ENCODE measurements at regions not wholly inside any gene's neighbourhood (a gene's known extent, or its start where the extent isn't known, plus 50 kb on each side); places are given as distances from the start of the nearest gene placed in this dataset.
"Not testable (repeated sequence)": the region's sequence is repeated elsewhere in the genome, so short reads cannot be mapped to it uniquely, and the experiment has no call there.

DNA sequence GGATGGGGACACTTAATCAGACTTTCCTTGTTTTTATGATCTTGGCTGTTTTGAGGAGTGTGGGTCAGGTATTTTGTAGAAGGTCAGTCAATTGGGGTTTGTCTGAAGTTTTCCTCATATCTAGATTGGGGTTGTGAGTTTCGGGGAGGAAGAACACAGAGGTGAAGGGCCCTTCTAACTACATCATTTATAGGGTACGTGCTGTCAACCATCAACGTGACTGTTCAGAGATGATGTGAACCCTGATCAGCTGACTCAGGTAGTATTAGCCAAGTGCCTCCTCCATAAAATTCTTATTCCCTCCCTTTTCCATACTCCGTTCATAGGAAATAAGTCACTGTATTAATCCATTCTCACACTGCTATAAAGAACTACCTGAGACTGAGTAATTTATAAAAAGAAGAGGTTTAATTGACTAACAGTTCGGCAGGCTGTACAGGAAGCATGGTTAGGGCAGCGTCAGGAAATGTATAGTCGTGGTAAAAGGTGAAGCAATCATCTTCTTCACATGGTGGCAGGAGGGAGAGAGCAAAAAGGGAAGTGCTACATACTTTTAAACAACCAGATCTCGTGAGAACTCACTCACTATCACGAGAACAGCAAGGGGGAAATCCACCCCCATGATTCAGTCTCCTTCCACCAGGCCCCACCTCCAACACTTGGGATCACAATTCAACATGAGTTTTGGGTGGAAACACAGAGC, 547.1 kb upstream of the LINC00305 start:
- Histone ChIP-seq H3K27ac (no peak overlapping the region), H3K4me3 (no peak overlapping the region)

DNA sequence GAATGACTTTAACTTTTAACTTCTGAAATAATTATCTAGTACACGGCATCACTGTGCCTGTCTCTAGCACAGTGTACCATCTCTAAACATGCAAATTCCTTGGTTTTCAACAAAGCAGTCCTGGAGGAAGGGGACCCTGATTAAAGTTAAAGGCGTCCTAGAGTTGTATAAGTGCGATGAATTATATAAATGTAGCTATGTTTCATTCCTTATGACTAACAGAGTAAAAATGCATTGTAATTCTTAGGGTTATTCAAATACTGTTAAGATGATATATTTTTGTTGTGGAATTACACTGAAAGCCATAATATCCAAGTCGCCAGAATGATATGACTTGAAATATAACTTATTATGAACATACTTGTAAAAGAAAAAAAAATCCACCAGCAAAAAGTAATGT, 544.9 kb upstream of the LINC00305 start:
- Histone ChIP-seq H3K27ac (no peak overlapping the region), H3K4me3 (no peak overlapping the region)

DNA sequence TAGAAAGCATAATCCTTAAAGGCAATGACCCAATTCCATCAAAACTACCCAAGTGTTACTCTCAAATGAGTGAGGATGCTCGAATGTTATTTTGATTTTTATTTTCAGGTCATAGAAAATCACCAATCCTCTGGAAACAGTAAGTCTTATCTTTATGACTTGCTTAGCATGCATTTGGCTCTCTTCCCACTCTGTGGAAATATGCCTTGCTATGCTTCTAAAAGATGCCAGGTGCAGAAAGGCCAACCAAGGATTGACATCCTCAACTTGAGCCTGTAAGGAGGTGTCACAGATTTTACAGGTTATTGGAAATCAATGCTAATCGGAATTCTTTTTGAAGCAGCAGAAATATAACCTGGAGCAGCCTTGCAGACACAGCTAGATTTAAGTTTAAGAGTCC, 543.9 kb upstream of the LINC00305 start:
- Histone ChIP-seq H3K27ac (no peak overlapping the region), H3K4me3 (no peak overlapping the region)

DNA sequence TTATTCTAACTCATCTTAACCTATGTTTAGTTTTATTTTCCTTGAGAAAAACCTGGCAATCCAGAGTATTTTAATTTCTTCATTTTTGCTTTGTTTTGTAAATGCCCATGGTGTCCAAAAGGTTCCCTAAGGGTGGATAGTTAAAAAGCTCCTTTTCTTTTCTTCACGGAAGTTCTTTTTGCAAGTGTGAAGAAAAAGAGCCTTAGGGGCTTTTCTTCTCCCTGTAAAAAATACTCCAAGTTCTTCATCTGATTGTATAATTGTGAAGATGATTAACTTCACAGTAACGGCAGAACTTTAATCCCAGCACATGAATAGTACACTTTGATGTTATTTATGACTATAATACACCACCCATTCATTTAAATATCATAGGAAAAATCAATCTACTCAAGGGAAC, 530.2 kb upstream of the LINC00305 start:
- no peak overlapping the region for H3K27ac ChIP-seq
- H3K4me3 ChIP-seq = no peak overlapping the region

DNA sequence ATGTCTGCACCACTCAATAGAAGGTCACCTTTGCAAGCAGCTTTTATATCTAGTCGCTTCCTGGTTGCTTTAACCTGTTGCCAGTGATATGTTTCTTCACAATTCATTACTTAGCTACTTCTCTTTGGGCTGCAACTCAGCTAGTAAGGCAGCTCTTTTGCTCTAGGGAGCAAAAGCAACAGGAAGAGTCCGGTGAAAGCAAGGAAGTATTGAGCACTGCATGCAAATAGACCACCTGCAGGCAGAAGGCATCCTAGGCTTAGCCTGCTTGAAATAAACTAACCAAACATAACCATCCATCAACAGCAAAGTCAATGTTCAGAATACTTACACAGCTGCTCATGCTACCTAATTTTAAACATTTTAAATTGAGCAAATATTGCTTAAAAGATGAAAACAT, 529.2 kb upstream of the LINC00305 start:
- H3K27ac ChIP-seq = no peak overlapping the region
- no peak overlapping the region for H3K4me3 ChIP-seq

DNA sequence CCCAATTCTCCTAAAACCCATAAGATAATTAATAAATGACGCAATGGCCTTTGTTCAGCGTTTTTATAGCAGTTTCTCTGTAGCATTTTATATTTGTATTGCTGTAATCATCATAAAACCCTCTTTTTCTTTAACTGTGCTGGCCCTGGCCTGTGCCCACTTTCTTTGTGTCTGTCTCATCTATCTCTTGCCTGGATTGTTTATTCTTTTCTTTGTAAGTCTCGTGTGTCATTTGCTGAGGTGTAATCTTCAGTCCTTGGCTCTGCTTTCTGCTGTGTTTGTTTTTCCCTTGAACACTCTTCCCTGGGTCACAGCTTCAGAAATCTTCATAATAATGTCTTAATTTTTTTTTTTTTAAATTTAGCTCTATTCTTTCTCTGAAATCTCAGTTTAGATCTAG, 525.8 kb upstream of the LINC00305 start:
- H3K4me3 ChIP-seq = no peak overlapping the region
- no peak overlapping the region for H3K27ac ChIP-seq

DNA sequence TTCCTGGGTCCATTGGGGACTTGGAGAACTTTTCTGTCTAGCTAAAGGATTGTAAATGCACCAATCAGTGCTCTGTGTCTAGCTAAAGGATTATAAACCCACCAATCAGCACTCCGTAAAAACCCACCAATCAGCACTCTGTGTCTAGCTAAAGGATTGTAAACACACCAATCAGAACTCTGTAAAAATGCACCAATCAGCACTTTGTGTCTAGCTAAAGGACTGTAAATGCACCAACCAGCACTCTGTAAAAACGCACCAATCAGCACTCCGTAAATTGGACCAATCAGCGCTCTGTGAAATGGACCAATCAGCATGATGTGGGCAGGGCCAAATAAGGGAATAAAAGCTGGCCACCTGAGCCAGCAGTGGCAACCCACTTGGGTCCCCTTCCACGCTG, 522.4 kb upstream of the LINC00305 start:
- H3K27ac ChIP-seq, H3K4me3 ChIP-seq: not testable (repeated sequence)

DNA sequence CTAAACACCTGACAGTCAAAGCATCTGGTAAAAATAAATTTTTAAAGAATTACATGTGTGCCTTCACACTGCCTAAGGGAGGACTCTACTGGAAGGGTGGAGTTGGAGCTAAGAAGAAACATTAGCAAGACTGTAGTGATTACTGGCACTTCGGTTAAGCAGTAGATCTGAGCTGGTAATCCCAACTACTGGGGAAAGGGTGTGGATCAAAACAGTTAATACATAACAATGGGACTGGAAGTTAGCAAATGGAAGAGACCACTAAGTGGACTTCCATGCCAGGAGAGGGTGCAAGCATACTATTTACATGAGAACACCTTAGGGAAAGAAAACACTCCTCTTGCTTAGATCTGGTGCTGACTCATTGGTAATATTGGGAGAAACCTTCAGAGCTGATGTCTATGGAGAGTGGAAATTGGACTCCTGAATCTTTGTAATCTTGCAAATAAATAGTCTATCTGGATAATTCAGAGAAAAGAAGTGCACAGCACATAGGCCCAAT, 519.6 kb upstream of the LINC00305 start:
- no peak overlapping the region for H3K27ac ChIP-seq
- no peak overlapping the region for H3K4me3 ChIP-seq

DNA sequence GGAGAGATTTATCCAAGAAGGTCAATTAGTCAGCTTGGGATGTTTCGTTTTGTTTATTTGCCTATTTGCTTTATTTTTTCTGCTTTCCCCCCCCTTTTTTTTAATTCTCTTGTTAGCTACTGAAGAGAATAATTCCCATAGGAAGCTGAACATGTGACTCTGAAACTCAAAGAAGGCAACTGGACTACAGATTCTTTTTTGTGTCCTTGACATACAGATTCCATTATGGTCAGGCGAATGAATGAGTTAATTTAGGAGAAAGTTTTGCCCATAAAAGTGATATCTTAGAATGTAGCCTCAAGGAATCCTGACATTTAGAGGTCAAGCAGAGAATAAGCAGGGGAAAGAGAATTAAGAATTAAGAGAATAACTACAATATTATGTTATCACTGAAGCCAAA, 514.2 kb upstream of the LINC00305 start:
- no peak overlapping the region for H3K4me3 ChIP-seq
- H3K27ac ChIP-seq = no peak overlapping the region

DNA sequence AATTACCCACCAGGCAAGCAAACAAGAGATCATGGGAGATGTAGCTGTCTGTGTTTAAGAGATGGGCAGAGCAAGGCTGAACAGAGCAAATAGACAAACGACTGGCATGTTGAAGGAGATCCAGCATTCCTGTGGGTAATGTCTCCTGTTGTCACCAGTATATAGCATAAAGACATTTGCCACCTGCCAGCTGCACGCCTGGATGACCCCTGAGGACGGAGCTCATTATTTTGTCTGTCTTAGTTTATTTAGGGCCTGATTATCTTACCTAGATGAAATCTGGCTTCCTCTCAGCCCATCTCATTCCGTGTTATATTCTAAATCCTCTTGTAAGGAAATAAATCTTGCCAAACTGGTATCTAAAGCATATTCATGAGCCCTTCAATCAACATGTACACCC, 510.3 kb upstream of the LINC00305 start:
- Histone ChIP-seq H3K4me3 (no peak overlapping the region), H3K27ac (no peak overlapping the region)

DNA sequence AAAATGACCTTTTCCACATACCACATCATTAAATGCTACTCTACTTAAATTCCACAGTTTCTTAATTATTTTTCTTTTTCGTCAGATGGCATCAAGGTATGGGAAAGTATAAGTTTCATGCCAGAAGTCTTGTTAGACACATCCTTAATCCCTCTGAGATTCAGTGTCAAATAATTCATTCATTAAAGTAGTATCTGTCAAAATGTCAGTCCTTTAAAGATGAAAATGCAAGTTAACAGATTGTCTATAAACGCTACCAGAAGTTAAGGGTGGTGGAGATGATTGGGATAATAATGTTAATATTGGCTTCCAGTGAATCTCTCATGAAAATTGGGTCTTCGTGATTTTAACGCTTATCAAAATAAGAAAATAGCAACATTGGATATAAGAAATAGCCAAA, 504.2 kb upstream of the LINC00305 start:
- H3K4me3 ChIP-seq = no peak overlapping the region

DNA sequence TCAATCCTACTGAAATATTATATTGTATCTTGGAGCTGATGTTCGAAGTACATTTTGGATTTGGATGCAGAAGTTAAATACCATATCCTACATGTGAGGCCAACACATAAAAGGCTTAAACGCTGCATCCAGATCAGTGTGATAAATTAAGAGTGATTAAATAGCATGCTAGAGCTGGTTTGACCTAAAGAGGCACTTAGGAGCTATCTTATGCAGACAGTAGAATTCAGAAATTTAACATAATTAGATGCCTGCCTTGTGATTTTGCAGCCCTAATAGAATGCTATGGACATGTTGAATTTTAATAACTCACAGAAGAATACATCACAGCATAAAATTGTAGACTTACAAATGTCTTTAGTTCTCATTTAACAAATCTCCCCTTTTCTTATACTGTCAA, 501.2 kb upstream of the LINC00305 start:
- Histone ChIP-seq H3K27ac (no peak overlapping the region), H3K4me3 (no peak overlapping the region)

More for the DNA sequence above, 504.2 kb upstream of the LINC00305 start:
- no peak overlapping the region for H3K27ac ChIP-seq

DNA sequence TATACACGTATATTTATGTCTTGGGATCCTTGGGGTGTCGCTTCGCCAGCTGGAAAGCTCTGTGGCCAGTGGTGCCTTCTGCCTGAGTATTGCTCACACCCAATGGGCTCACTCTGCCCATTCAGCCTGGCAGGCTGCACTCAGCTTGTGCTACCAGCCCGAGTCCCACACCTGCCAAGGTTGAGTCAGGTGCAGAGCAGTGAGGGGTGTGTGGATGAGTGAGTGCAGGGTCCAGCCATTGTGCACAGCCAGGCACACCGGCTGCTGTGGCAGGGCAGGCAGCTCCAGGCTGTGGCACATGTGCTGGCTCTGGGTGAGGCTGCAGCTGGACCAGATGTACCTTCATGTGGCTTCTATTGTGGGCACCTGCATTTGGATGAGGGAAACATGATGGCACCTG, 496.9 kb upstream of the LINC00305 start:
- H3K27ac ChIP-seq = no peak overlapping the region
- no peak overlapping the region for H3K4me3 ChIP-seq

DNA sequence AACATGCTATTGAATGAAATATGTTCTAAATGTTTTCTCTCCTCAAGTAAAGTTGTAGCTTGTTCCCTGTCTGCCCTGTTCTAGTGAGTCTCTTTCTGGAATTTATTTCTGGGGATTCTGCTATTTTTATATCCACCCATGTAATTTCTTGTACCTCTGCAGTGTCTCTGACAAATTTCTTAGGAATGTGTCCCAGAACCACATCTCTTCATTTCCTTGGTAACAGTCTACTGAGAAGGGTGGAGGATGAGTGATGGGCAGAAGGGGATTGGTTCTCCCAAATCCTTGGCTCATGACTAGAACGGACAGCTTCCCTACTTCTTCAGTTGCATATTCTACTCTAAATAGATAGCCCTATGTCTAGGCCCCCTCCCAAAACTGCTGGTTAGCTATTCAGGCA, 490.6 kb upstream of the LINC00305 start:
- no peak overlapping the region for H3K27ac ChIP-seq
- no peak overlapping the region for H3K4me3 ChIP-seq

DNA sequence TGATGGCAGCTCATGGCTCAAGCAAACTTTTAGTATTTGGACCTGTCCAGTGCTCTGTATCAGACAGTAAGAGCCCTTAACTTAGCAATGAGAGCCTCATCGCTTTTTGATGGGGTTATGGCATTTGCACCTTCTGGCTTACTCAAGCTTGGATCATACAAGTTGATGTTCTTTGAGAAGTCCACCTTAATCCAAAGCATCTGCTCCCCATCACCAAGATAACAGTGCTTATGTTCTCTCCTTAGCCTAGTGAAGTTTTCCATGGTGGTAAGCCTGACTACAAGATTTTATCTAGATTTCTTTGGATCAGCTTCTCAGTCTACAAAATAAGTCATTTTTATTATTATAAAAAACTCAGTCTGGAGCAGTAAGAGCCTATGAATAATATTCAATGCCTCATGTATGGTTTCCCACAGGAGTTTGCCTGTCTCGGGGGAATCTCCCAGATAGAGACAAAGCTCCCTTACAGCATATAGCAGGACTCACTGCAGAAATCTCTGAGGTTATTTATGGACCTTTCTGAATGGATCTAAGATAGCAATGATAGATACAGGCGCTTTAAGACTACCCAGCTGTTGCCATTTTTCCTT, 472.2 kb upstream of the LINC00305 start:
- H3K4me3 ChIP-seq = no peak overlapping the region

DNA sequence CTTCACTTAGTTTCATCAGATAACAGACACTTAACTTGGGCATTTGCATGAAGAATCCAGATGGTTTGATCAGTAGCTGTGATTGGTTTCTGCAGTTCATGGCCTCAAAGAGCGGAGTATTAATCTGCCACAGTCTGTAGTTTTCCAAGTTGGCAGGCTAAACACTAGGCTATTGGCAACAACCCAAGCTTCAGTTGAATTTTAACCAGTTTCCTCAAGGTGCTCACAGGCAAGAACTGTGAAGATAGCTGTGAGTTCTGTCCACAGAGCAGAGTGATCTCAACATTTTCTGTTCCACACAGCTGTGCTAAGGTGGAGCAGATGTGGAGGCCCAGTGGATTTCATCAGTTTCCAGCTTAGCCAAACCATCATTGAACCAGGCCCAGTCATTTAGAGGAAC, 469.5 kb upstream of the LINC00305 start:
- no peak overlapping the region for H3K27ac ChIP-seq
- H3K4me3 ChIP-seq = no peak overlapping the region

More for the DNA sequence above, 472.2 kb upstream of the LINC00305 start:
- no peak overlapping the region for H3K27ac ChIP-seq

DNA sequence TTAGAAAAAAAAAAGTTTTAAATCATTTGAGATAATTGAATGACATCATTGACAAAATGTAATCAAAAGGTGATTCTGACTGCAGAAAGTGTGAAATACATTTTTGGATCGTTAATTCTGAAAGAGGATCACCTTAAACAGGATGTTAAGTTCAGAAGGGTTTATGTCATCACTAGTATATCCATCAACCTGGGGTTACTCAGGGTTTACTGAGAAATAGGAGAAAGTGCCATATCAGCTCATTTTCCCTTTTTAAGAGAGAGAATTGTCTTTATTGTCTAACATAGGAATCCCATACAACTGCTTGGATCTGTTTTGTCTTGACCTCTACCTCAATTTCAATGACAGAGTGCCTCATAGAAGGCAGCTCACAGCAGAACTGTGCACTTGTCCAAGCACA, 466.1 kb upstream of the LINC00305 start:
- no peak overlapping the region for H3K4me3 ChIP-seq

DNA sequence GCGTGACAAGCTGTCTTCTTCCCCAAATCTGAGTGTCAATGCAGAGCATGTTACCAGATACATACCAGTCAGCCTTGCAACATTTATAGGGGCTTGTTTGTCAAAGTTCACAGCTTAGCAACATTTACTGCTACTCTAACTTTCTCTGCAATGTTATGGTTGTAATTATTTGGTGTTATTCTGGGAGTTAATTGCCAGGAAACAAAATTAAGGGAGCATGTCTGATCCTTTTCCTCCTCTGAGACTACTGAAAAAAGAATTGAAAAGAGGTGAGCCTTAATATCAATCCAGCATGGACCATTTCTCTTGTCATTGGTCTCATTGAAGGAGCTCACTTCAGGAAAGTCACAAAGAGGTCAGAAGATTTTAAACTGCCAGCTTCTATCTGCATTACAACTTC, 465.6 kb upstream of the LINC00305 start:
- H3K27ac ChIP-seq = no peak overlapping the region
- no peak overlapping the region for H3K4me3 ChIP-seq

More for the DNA sequence above, 466.1 kb upstream of the LINC00305 start:
- no peak overlapping the region for H3K27ac ChIP-seq

DNA sequence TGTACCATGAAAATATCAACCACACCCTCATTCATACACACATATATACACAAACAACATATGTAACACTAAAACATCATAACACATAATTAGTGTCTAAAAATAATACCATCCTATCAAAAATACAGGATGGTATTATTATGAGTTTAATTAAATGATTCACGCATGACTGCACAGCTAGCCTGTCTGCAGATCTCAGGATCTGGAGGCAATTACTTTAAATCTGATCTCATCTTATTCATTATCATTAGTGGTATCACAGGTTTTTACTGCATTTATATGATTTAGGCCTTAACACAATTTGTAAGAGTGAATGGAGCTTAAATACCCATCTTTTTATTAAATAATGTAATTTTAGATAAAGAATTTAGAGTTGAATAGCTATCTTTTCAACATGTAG, 443.4 kb upstream of the LINC00305 start:
- H3K4me3 ChIP-seq = no peak overlapping the region
- H3K27ac ChIP-seq = no peak overlapping the region

DNA sequence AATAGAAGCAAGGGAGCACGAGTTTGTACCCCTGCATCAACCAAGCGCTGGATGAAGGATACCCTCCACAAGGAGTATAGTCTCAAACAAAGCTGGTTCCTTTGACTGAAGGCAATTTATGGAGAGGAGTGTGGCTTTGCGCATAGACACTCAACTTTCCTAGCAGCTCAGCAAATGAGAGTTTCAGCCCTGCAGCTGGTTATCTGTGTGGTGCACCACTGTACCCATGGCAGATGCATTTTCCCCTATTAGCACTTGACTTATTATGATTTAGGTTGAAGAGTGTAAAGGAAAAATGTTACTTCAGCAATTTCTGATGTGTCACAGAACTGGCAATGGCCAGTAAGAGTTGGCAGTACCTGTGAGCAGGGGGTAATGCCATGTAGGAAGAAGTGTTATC, 440.1 kb upstream of the LINC00305 start:
- no peak overlapping the region for H3K4me3 ChIP-seq
- no peak overlapping the region for H3K27ac ChIP-seq

DNA sequence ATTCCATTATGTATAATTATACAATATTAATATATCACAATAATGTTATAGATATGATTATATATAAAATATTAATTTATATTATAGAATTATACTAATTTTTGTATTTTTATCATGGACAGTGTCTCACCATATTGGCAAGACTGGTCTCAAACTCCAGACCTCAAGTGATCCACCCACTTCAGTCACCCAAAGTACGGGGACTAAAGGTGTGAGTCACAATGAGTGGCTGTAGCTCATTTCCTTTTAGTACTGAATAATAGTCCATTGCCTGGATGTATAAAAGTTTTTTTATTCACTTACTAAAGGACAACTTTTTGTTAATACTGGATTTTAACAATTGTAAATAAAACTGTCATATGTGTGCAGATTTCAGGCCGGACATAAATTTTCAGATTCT, 417.6 kb upstream of the LINC00305 start:
- Histone ChIP-seq H3K4me3 (no peak overlapping the region), H3K27ac (no peak overlapping the region)

DNA sequence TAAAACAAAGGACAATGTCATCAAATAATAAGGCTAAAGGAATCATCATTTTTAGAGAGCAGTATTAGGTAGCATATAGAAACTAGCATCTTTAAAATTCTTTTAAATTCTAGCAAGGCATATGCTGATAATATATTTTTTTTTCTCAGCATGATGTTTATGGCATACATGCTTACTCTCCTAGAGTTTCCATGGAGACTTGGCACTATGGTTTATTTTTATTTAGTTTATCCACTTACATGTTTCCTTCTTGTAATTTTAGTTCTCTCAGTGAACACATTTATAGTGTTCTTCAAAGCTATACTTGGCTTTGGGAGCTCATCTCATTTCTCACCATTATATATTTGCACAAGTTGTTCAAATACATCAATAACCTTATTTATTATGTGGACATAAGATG, 413.8 kb upstream of the LINC00305 start:
- no peak overlapping the region for H3K27ac ChIP-seq
- no peak overlapping the region for H3K4me3 ChIP-seq

Measured in skin epidermis (tissue), 12 donors.